GM12878 (cell line): ENCODE measurements at regions not wholly inside any gene's neighbourhood (a gene's known extent, or its start where the extent isn't known, plus 50 kb on each side); places are given as distances from the start of the nearest gene placed in this dataset.

Source experiments
- ATAC-seq: fragments of 200-7000 bp; cut with Tn5 transposase; 3 replicates; pipeline ENCODE4 v1.9.1; 2020; ENCODE audit warnings: mild to moderate bottlenecking, moderate library complexity
- BruUV-seq: library from RNA; stranded (reverse); fragments of 400-500 nt; replicated peaks from 2 replicates; lab custom pipeline; 2021; lab: Mats Ljungman, UMichigan
- CTCF ChIA-PET: fragments of 300-600 bp; sonication (Branson Sonifier 250); formaldehyde crosslinking; extraction: SDS; loops from one replicate; lab custom pipeline; 2021; ENCODE audit warnings: inconsistent platforms; lab: Yijun Ruan, JAX
- POLR2A ChIA-PET: fragments of 350-600 bp; formaldehyde crosslinking; extraction: SDS; loops from one replicate; lab custom pipeline; 2021; ENCODE audit warnings: inconsistent platforms; lab: Charles Lee
- RAD21 ChIA-PET: fragments of 300-600 bp; sonication (Branson Sonifier 250); formaldehyde crosslinking; loops from one replicate; lab custom pipeline; 2023; ENCODE audit warnings: antibody characterized with exemption; ENCODE audit not compliant: unreplicated experiment; lab: Charles Lee
- SMC1A ChIA-PET: fragments of 300-600 bp; sonication (Branson Sonifier 250); formaldehyde crosslinking; loops from one replicate; lab custom pipeline; 2023; ENCODE audit not compliant: unreplicated experiment, uncharacterized antibody; lab: Charles Lee
- DNase-seq: peaks from one replicate; pipeline ENCODE4 v3.0.0-alpha.2; 2011; ENCODE audit warnings: low read depth, low spot score
- FAIRE-seq: peaks from 3 replicates; lab custom pipeline; 2011; peaks lifted over from hg19 to GRCh38; lab: Jason Lieb, UNC
- H2AFZ ChIP-seq: 2 replicates; pipeline ENCODE4 v1.6.0; 2011; ENCODE audit warnings: low read depth, low read length, control low read depth; ENCODE audit not compliant: control insufficient read depth
- H3K27ac ChIP-seq: 2 replicates; pipeline ENCODE4 v1.5.1; 2011; ENCODE audit warnings: control low read depth; ENCODE audit not compliant: control insufficient read depth, insufficient read depth
- H3K27me3 ChIP-seq, 2 experiments: replicated peaks in 1 of 2; 2 replicates each; pipeline versions ENCODE4 v1.6.0 to v1.6.1; 2011; ENCODE audit warnings: low read length in 1 of 2; ENCODE audit not compliant: control insufficient read depth in 2 of 2, insufficient read depth in 2 of 2
- H3K36me3 ChIP-seq, 2 experiments: 2 replicates each; pipeline ENCODE4 v1.5.1; 2011; ENCODE audit warnings: low read length in 1 of 2; ENCODE audit not compliant: control insufficient read depth in 2 of 2, insufficient read depth in 2 of 2
- H3K4me1 ChIP-seq: 2 replicates; pipeline ENCODE4 v1.6.1; 2011; ENCODE audit warnings: mild to moderate bottlenecking, low read length, moderate library complexity, mixed read lengths; ENCODE audit not compliant: control insufficient read depth, insufficient read depth
- H3K4me2 ChIP-seq: 2 replicates; pipeline ENCODE4 v1.6.0; 2011; ENCODE audit warnings: control low read depth; ENCODE audit not compliant: control insufficient read depth, insufficient read depth
- H3K4me3 ChIP-seq: fragments of 200-600 bp; sonication (generic); 2 replicates; pipeline ENCODE4 v1.5.1; 2016
- H3K79me2 ChIP-seq: 2 replicates; pipeline ENCODE4 v1.6.0; 2011; ENCODE audit warnings: low read length; ENCODE audit not compliant: control insufficient read depth, insufficient read depth
- H3K9ac ChIP-seq: 2 replicates; pipeline ENCODE4 v1.8.0; 2011; ENCODE audit warnings: low read length, control low read depth, mixed read lengths; ENCODE audit not compliant: control insufficient read depth, insufficient read depth
- H3K9me3 ChIP-seq: replicated peaks from 3 replicates; pipeline ENCODE4 v1.5.1; 2011; ENCODE audit warnings: mild to moderate bottlenecking, low read length; ENCODE audit not compliant: control insufficient read depth, insufficient read depth
- H4K20me1 ChIP-seq: 2 replicates; pipeline ENCODE4 v1.6.0; 2011; ENCODE audit not compliant: control insufficient read depth, insufficient read depth
- FOXM1 ChIP-seq: IDR thresholded peaks from 2 replicates; pipeline ENCODE4 v1.6.1; 2012; ENCODE audit warnings: low read depth, mild to moderate bottlenecking, inconsistent platforms, low read length, moderate library complexity
- IKZF1 ChIP-seq: fragments of 450-650 bp; conservative IDR thresholded peaks from 2 replicates; pipeline ENCODE4 v1.6.1; 2017; ENCODE audit warnings: antibody characterized with exemption, mild to moderate bottlenecking
- NFXL1 ChIP-seq: fragments of 450-650 bp; IDR thresholded peaks from 2 replicates; pipeline ENCODE4 v1.6.1; 2017; ENCODE audit warnings: antibody characterized with exemption, mild to moderate bottlenecking, borderline replicate concordance
- RAD21 ChIP-seq: IDR thresholded peaks from 2 replicates; pipeline ENCODE4 v1.6.1; 2011; ENCODE audit warnings: mild to moderate bottlenecking, low read depth, low read length, moderate library complexity; ENCODE audit not compliant: insufficient read depth
- USF1 ChIP-seq: IDR thresholded peaks from 2 replicates; pipeline ENCODE4 v1.6.1; 2011; ENCODE audit warnings: borderline replicate concordance, low read depth, mild to moderate bottlenecking, moderate library complexity, mixed read lengths, low read length; ENCODE audit not compliant: insufficient read depth; ENCODE audit errors: extremely low read length
- WGBS: methylation state at CpG from one replicate; pipeline ENCODE4 v1.1.6; 2016; ENCODE audit warnings: low lambda C conversion rate; ENCODE audit not compliant: insufficient replicate concordance, insufficient coverage; ENCODE audit errors: missing lambda C conversion rate; 5-methylcytosine and 5-hydroxymethylcytosine counted together
- in situ Hi-C: fragments of 300-500 bp; cut with MboI; formaldehyde crosslinking; loops from 9 replicates; pipeline ENCODE4 v1.14.3; 2018; ENCODE audit warnings: mixed read lengths
- intact Hi-C: fragments of 100-400 bp; cut with micrococcal nuclease; formaldehyde crosslinking; loops from one replicate; pipeline ENCODE4 v1.14.2; 2022; ENCODE audit not compliant: unreplicated experiment

GRCh38 chr4:10983885-10984640 is 299.5 kb upstream of the CLNK start (continued):
- TF ChIP-seq USF1 (no peak), NFXL1 (no peak), IKZF1 (no peak)

- FAIRE-seq (peak; percentile 65), ATAC-seq (peak; percentile 57; the same call in 2 of the 3 replicates), DNase-seq (no peak)
- ChIA-PET CTCF (no interaction called here), POLR2A (no interaction called here), RAD21 (no interaction called here), SMC1A (no interaction called here)
- H3K4me1 ChIP-seq, result no peaks in the 10 kb centered on the region
- no peaks in the 10 kb centered on the region for H3K27me3 ChIP-seq
- intact Hi-C loops (no loop called here), in situ Hi-C loops (no loop called here)
- H2AFZ ChIP-seq, result 0 out of 2 replicates have a peak overlapping the region, but pooled peaks have one; percentile 3
- no peak overlapping the region for H3K4me2 ChIP-seq
- no TSS peak for BruUV-seq
- H3K27ac ChIP-seq, result no peak overlapping the region
- H3K9ac ChIP-seq, result no peak overlapping the region
- no peaks in the 10 kb centered on the region; the same call in 2 of the 3 replicates for H3K9me3 ChIP-seq
- 50% methylated on average over 2 of the region's 2 CpGs for WGBS
- no peaks in the 10 kb centered on the region for H3K36me3 ChIP-seq
- TF ChIP-seq FOXM1 (no peak), RAD21 (0 out of 2 replicates have a peak, but pooled peaks have one; percentile 19)
- H3K4me3 ChIP-seq, result no peak overlapping the region
- H3K79me2 ChIP-seq, result no peaks in the 10 kb centered on the region
- no peaks in the 10 kb centered on the region for H4K20me1 ChIP-seq
Observed at GRCh38 chr4:10983268-10983667, 298.7 kb upstream of the CLNK start.
